ENCODE measurements at regions not wholly inside any gene's neighbourhood (a gene's known extent, or its start where the extent isn't known, plus 50 kb on each side); places are given as distances from the start of the nearest gene placed in this dataset.

DNA sequence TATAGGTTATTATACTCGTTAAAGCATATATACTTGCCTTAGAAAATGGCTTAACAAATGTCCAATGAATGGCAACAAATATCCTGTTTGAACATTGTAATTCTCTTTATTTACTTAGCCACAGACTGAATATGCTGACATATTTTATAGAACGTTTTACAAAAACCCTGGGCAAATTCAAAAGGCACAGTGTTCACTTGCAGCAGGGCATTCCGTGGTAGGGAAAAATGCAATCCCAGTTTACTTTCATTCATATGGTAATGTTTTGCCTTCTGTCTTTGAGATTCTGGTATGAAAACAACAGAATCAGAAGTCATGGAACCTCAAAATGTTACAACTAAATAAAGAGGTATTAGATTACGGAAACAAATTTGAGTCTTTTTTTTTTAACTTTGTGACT, 56.2 kb upstream of the MYCBP2 start:
- TF ChIP-seq, protein P1, sequence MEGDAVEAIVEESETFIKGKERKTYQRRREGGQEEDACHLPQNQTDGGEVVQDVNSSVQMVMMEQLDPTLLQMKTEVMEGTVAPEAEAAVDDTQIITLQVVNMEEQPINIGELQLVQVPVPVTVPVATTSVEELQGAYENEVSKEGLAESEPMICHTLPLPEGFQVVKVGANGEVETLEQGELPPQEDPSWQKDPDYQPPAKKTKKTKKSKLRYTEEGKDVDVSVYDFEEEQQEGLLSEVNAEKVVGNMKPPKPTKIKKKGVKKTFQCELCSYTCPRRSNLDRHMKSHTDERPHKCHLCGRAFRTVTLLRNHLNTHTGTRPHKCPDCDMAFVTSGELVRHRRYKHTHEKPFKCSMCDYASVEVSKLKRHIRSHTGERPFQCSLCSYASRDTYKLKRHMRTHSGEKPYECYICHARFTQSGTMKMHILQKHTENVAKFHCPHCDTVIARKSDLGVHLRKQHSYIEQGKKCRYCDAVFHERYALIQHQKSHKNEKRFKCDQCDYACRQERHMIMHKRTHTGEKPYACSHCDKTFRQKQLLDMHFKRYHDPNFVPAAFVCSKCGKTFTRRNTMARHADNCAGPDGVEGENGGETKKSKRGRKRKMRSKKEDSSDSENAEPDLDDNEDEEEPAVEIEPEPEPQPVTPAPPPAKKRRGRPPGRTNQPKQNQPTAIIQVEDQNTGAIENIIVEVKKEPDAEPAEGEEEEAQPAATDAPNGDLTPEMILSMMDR (IDR thresholded peaks at IDR 0.05) = no peak
- no peak for TF ChIP-seq POLR2A (IDR thresholded peaks at IDR 0.05)

All from adrenal gland (tissue), 5 donors.